AG10803 (cell line): ENCODE measurements at regions not wholly inside any gene's neighbourhood (a gene's known extent, or its start where the extent isn't known, plus 50 kb on each side); places are given as distances from the start of the nearest gene placed in this dataset.

ENCODE experiments used
- DNase-seq: peaks from one replicate; pipeline ENCODE4 v3.0.0; 2010; ENCODE audit warnings: low read depth
- H3K4me3 ChIP-seq: 2 replicates; pipeline ENCODE4 v1.5.1; 2011; ENCODE audit warnings: mild to moderate bottlenecking, low read length, control low read depth
- TF ChIP-seq, protein P1 (sequence below): conservative IDR thresholded peaks from 2 replicates; pipeline ENCODE4 v1.5.1; 2011; ENCODE audit warnings: mild to moderate bottlenecking, low read length, control low read depth, inconsistent platforms

DNA sequence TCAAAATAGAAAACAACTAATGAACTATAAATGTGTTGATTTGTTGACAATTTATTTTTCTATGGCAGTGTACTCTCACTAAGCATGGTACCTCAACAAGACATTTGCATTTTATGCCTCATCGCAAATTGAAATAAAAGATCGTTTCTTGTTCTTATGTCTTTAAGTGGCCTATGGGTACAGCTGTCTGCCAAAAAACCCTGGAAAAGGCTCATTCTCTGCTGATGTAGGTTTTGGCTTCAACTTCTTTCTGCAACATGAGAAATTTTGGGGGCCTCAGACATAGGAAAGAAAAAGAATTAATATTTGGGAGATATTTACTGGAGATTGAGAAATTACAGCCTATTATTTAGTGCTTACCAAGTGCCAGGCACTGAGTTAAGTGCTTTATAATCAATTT lies 205.1 kb upstream of the DPP10 start:
- H3K4me3 ChIP-seq, result no peak overlapping the region
- no peak for DNase-seq
- TF ChIP-seq, protein P1, sequence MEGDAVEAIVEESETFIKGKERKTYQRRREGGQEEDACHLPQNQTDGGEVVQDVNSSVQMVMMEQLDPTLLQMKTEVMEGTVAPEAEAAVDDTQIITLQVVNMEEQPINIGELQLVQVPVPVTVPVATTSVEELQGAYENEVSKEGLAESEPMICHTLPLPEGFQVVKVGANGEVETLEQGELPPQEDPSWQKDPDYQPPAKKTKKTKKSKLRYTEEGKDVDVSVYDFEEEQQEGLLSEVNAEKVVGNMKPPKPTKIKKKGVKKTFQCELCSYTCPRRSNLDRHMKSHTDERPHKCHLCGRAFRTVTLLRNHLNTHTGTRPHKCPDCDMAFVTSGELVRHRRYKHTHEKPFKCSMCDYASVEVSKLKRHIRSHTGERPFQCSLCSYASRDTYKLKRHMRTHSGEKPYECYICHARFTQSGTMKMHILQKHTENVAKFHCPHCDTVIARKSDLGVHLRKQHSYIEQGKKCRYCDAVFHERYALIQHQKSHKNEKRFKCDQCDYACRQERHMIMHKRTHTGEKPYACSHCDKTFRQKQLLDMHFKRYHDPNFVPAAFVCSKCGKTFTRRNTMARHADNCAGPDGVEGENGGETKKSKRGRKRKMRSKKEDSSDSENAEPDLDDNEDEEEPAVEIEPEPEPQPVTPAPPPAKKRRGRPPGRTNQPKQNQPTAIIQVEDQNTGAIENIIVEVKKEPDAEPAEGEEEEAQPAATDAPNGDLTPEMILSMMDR, result no peak

DNA sequence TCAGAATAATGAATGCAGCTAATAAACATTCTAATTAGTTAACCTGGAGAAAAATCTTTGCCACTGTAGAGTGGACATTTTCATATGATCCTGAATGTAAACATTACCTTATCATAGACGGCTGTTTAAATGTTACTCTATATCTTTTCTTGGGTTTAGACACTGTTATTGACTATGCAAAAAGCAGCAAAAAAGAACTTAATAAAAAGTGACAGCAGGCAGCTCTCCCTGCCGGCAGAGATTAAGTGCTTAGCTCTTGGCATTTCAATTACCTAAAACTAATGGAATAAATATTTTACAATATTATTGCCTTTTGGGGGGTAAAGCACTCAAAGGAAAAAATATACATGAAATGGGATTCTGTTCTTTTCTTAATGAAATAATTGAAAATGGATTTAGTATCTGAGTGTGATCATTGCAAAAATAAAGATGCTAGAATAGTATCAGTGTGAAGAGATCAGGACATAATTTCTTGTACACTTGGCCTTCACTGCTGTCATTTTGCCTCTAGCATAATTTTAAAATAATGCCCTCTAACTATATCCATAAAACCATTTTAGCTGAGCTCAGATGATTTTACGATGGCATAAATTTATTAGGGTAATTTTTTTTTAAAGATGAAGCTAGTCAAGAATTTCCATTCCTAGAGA lies 203.4 kb upstream of the DPP10 start:
- no peak overlapping the region for H3K4me3 ChIP-seq
- DNase-seq, result no peak
- TF ChIP-seq, protein P1, result no peak

DNA sequence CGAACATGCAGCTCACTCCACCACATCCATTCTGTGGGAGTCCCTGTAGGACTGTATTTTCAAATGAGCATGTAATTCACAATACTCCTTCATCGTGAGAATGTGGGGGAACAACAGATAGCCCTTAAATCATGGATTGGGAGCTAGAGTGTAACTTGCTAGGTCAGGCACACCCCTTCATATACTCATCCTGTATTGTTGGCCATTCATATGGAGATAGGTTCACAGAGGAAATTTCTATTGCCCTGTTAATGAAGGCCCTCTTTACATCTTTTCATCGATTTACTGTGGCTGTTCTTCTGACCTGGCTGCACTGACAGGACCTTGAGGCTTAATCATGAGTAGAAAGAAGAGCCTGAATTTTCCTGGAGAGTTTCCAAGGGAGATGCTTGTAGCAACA lies 193.8 kb upstream of the DPP10 start:
- no peak for DNase-seq
- TF ChIP-seq, protein P1, result no peak
- H3K4me3 ChIP-seq, result no peak overlapping the region

DNA sequence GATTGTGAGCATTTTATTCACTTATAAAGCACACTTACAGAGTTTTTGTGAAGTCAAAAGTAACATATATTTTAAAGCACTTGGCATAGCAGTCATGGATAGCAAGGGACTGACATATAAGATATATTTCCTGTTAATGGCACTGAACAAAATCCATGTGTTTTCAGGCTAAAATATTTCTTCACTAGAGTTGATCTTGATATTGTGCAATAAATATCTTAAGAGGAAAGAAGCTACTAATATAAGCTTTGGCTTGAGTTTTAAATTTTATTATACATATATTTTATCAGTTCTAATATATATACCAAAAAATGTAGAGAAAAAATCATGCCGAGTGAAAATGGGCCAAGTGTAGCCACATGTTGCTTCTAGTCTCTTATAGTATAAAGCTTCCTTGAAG lies 189.7 kb upstream of the DPP10 start:
- H3K4me3 ChIP-seq, result no peak overlapping the region
- TF ChIP-seq, protein P1, result no peak
- DNase-seq, result no peak

- TF ChIP-seq, protein P1, result no peak
- H3K4me3 ChIP-seq, result no peak overlapping the region
- DNase-seq, result no peak
Measured at GRCh38 chr2:114254875-114255274, 187.6 kb upstream of the DPP10 start.

DNA sequence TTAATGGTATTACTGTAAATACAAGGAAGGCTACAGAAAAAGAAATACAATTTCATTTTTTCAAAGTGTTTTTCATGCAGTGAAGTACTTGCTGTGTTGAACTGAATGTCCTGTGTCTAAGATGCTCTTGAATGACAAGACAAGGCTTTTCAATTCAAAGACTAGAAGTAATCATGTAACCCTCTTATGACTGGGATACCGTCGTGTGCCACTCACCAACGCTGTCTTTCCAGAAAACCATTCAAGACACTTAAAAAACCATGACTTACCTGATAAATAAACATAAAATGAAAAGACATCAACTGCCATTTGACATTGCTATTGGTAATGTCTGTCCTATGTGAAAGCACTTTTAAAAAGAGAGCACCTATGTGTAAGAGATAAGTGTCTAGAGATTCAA lies 183.1 kb upstream of the DPP10 start:
- TF ChIP-seq, protein P1, result no peak
- DNase-seq, result no peak

GRCh38 chr2:114261366-114261765 lies 181.1 kb upstream of the DPP10 start:
- TF ChIP-seq, protein P1, result no peak
- DNase-seq, result no peak
- H3K4me3 ChIP-seq, result no peak overlapping the region

More for the DNA sequence above, 183.1 kb upstream of the DPP10 start:
- no peak overlapping the region for H3K4me3 ChIP-seq
